Astrocyte of the spinal cord (primary cell): ENCODE measurements at regions not wholly inside any gene's neighbourhood (a gene's known extent, or its start where the extent isn't known, plus 50 kb on each side); places are given as distances from the start of the nearest gene placed in this dataset.

ENCODE experiments used
- DNase-seq: peaks from one replicate; pipeline ENCODE4 v3.0.0; 2011; ENCODE audit warnings: low read depth, low spot score
- H3K4me3 ChIP-seq: 2 replicates; pipeline ENCODE4 v1.5.1; 2011; ENCODE audit warnings: low read depth, mild to moderate bottlenecking, low read length, moderate library complexity
- in situ Hi-C: cut with HindIII; loops from 2 replicates; pipeline ENCODE4 v1.10.0; 2017; ENCODE audit warnings: low sequenced_read_pairs
- TF ChIP-seq, protein P1 (sequence below): IDR thresholded peaks from 2 replicates; pipeline ENCODE4 v1.5.1; 2012; ENCODE audit warnings: low read depth, mild to moderate bottlenecking, low read length, inconsistent platforms

DNA sequence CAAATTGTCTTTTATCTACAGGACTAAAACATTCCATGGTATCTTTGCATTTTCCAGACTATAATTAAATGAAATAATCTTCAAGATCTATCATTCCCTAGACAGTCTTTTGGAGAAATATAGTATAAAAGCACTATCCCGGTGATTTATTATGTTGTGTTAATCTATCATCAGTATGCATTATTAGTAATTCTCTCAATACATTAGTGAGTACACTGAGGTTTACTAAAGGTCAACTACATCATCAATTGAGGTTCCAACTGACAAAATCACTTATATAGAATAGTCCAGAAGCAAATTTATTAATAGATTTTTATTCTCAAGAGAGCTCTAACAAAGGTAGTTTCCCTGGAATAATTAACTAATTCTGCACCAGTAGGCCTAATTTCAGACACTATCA is 169.6 kb downstream of the KCNA4 start:
- no peak overlapping the region for H3K4me3 ChIP-seq
- in situ Hi-C loops, result no loop called here
- TF ChIP-seq, protein P1, sequence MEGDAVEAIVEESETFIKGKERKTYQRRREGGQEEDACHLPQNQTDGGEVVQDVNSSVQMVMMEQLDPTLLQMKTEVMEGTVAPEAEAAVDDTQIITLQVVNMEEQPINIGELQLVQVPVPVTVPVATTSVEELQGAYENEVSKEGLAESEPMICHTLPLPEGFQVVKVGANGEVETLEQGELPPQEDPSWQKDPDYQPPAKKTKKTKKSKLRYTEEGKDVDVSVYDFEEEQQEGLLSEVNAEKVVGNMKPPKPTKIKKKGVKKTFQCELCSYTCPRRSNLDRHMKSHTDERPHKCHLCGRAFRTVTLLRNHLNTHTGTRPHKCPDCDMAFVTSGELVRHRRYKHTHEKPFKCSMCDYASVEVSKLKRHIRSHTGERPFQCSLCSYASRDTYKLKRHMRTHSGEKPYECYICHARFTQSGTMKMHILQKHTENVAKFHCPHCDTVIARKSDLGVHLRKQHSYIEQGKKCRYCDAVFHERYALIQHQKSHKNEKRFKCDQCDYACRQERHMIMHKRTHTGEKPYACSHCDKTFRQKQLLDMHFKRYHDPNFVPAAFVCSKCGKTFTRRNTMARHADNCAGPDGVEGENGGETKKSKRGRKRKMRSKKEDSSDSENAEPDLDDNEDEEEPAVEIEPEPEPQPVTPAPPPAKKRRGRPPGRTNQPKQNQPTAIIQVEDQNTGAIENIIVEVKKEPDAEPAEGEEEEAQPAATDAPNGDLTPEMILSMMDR, result no peak
- no peak for DNase-seq

DNA sequence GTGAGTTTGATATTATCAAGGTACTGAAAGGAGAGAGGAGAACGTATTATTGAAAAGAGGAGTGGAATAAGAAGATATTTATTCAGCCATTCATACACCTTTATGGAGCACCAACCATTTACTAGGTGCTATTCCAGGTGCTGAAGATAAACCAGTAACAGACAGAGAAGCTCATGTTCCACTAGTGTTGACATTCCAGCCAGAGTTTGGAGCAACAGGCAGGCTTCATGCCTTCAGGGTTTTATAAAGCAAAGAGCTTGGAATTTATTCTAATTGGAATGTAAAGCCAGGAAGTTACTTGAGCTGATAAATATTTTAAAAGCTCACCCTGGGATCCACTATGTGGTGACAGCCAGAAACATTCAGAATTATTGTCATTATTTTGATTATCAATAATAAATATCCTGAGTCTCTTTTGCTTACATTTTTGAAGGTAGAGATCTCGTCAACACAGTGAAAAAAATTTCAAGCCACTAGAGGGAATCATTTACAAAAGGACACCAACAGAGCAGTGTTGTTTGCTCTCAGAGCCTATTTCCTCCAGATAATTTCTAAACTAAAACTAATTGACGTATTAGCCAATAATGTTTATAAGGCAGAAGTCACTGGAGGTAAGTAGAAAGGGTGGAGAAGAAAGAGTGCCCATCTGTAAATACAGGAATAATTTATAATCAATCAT is 172.0 kb downstream of the KCNA4 start:
- in situ Hi-C loops, result no loop called here
- TF ChIP-seq, protein P1, result no peak
- H3K4me3 ChIP-seq, result no peak overlapping the region
- DNase-seq, result no peak

DNA sequence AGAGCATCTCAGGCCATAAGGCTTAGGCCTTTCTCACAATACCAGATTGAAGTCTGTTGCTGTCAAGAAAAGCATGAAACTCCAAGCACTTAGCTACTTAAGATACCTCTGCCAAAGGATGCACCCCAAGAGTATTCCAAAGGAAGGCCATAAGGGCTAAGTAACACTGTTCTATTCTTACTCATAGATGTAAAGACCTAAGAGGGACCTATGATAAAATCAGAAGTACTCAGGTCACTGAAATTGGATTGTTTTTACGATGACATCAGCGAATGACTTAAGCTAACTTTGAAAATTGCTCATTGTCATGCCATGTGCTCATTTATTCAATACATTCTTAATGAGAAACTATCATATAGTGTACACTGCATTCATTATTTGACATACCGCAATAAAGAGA is 172.8 kb downstream of the KCNA4 start:
- no peak overlapping the region for H3K4me3 ChIP-seq
- no peak for DNase-seq
- TF ChIP-seq, protein P1, result no peak
- in situ Hi-C loops, result no loop called here

DNA sequence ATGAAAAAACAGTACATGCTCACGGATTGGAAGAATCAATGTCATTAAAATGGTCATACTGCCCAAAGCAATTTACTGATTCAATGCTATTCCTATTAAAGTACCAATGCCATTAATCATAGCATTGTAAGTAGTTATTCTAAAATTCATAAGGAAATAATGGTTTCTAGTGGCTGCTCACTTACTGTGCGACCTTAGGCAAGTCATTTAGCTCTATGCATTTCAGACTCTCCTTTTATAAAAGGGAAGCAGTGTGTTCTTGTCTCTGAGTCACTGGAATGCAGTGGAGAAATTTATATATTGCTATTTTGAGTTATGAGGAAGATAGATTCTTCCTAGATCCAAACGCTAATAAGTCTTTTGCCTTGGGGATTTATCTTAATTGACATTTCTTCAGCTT is 174.8 kb downstream of the KCNA4 start:
- in situ Hi-C loops, result no loop called here
- TF ChIP-seq, protein P1, result no peak
- DNase-seq, result no peak
- H3K4me3 ChIP-seq, result no peak overlapping the region

DNA sequence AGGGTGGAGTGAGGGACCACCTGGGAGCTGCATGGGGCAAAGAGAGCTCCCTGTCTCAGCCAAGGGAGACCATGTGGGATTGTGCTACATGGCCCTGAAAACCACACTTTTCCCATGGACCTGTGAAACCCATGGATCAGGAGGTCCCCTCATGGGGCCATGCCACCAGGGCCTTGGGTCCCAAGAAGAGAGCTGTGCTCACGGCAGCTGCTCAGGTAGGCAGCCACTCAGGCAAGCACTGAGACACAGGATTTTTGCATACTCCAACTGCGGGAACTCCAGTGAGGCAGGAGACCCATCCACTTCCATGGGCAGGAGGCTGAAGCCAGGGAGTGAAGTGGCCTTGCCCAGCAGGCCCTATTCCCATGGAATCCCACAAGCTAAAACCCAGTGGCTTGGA is 190.0 kb downstream of the KCNA4 start:
- TF ChIP-seq, protein P1, result no peak
- in situ Hi-C loops, result no loop called here
- no peak overlapping the region for H3K4me3 ChIP-seq
- no peak for DNase-seq

DNA sequence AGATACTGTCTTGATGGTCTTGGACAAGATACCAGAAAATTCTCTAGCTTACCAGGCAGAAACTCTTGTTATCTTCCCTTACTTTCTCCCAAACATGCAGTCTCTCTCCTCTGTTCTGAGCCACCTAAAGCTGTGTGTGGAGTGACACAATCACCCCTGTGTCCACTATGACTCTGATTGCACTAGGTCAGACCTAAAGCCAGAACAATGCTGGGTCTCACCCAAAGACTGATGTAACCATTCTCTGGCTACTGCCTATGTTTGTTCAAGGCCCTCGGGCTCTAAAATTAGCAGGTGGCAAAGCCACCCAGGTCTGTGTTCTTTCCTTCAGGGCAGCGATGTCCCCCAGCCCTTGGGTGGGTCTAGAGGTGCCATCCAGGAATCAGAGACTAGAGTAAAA is 200.5 kb downstream of the KCNA4 start:
- H3K4me3 ChIP-seq, result no peak overlapping the region
- DNase-seq, result no peak
- TF ChIP-seq, protein P1, result no peak
- in situ Hi-C loops, result no loop called here
